ENCODE measurements at regions not wholly inside any gene's neighbourhood (a gene's known extent, or its start where the extent isn't known, plus 50 kb on each side); places are given as distances from the start of the nearest gene placed in this dataset.

DNA sequence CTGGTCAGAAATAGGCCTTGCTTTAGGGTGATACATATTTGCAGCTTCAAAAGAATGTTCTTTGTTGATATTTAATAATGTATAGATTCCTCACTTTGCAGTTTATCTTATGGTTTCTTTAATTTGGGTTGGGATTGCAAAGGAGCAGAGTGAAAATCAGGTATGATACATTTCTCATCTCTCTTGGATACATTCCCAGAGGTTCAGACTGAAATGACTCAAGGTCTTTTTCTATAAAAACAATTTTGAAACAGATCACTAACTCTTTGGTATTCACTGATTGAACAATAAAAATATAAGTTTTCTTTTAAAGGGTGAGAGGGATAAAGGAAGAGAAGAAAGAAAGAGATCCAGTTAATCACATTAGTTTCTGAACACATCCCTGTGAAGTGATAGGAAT is 606.5 kb upstream of the CAMK1G start:
- Histone ChIP-seq H3K9ac (ENCODE audit: low read length) (no peak overlapping the region), H3F3A (ENCODE audit: insufficient read depth, low read length, poor library complexity, severe bottlenecking) (no peaks in the 10 kb centered on the region), H3K27ac (ENCODE audit: low read length) (no peak overlapping the region), H3K27me3 (ENCODE audit: insufficient read depth, low read depth, low read length) (no peaks in the 10 kb centered on the region), H3K9me2 (ENCODE audit: insufficient read depth, low read length) (no peaks in the 10 kb centered on the region), H3K4me3 (ENCODE audit: low read length) (no peak overlapping the region), H3K9me3 (ENCODE audit: low read length) (no peaks in the 10 kb centered on the region), H3K79me2 (replicated peaks; ENCODE audit: insufficient read depth, low read length) (no peaks in the 10 kb centered on the region), H3K36me3 (ENCODE audit: insufficient read depth, low read length) (no peaks in the 10 kb centered on the region), H3K4me2 (ENCODE audit: low read length) (no peak overlapping the region), H2AFZ (ENCODE audit: low read depth, low read length) (no peak overlapping the region), H4K20me1 (ENCODE audit: insufficient read depth) (no peaks in the 10 kb centered on the region)
- TF ChIP-seq SMC3 (conservative IDR thresholded peaks at IDR 0.05; ENCODE audit: poor library complexity): no peak
- no peak for TF ChIP-seq RAD21 (conservative IDR thresholded peaks at IDR 0.05)
- no peak for TF ChIP-seq MXI1 (conservative IDR thresholded peaks at IDR 0.05; ENCODE audit: poor library complexity, severe bottlenecking)
- TF ChIP-seq EP300 (conservative IDR thresholded peaks at IDR 0.05; ENCODE audit: poor library complexity, severe bottlenecking): no peak
- TF ChIP-seq EZH2 (IDR thresholded peaks at IDR 0.05; ENCODE audit: borderline replicate concordance, insufficient read depth, low read length, poor library complexity, severe bottlenecking): no peak
- no peak for TF ChIP-seq POLR2AphosphoS5 (IDR thresholded peaks at IDR 0.05)
- TF ChIP-seq, protein P1, sequence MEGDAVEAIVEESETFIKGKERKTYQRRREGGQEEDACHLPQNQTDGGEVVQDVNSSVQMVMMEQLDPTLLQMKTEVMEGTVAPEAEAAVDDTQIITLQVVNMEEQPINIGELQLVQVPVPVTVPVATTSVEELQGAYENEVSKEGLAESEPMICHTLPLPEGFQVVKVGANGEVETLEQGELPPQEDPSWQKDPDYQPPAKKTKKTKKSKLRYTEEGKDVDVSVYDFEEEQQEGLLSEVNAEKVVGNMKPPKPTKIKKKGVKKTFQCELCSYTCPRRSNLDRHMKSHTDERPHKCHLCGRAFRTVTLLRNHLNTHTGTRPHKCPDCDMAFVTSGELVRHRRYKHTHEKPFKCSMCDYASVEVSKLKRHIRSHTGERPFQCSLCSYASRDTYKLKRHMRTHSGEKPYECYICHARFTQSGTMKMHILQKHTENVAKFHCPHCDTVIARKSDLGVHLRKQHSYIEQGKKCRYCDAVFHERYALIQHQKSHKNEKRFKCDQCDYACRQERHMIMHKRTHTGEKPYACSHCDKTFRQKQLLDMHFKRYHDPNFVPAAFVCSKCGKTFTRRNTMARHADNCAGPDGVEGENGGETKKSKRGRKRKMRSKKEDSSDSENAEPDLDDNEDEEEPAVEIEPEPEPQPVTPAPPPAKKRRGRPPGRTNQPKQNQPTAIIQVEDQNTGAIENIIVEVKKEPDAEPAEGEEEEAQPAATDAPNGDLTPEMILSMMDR (IDR thresholded peaks at IDR 0.05; ENCODE audit: poor library complexity, severe bottlenecking): no peak
- no peak for TF ChIP-seq REST (IDR thresholded peaks at IDR 0.05; ENCODE audit: borderline replicate concordance)

DNA sequence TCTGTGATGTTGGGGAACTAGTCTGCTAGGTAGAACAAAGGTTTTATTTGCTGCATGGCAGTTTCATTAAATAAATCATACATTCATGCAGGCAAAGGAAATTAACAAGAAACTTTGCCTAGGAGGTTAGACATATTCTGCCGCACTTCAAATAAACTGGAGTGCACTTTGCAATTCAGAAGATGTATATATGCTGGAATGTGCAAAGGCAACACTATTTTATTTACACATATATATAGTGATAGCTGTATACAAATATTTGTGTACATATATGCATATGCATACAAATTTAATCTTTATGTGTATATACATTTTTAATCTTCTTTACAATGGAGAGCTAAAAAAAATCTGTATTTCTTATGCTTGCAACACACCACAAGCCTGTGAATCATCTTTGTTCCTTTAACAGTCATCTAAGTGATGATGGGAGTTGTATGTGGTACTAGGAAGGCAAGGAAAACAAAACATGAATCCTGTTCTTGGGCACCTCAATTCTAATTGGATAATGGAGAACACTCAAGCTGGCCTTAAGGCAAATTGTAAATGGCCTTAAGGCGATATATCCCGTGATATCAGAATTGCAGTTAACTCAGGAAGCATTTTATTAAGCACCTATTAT is 605.8 kb upstream of the CAMK1G start:
- no peak overlapping the region for H3K4me2 ChIP-seq (ENCODE audit: low read length)
- H3K36me3 ChIP-seq (ENCODE audit: insufficient read depth, low read length): no peaks in the 10 kb centered on the region
- H3K9me2 ChIP-seq (ENCODE audit: insufficient read depth, low read length): no peaks in the 10 kb centered on the region
- H3K79me2 ChIP-seq (replicated peaks; ENCODE audit: insufficient read depth, low read length): no peaks in the 10 kb centered on the region
- no peaks in the 10 kb centered on the region for H3F3A ChIP-seq (ENCODE audit: insufficient read depth, low read length, poor library complexity, severe bottlenecking)
- H3K9me3 ChIP-seq (ENCODE audit: low read length): no peaks in the 10 kb centered on the region
- no peak for TF ChIP-seq POLR2AphosphoS5 (IDR thresholded peaks at IDR 0.05)
- TF ChIP-seq REST (IDR thresholded peaks at IDR 0.05; ENCODE audit: borderline replicate concordance): no peak
- TF ChIP-seq MXI1 (conservative IDR thresholded peaks at IDR 0.05; ENCODE audit: poor library complexity, severe bottlenecking): no peak
- TF ChIP-seq TAF1 (IDR thresholded peaks at IDR 0.05; ENCODE audit: low read depth): no peak
- no peak for TF ChIP-seq RAD21 (conservative IDR thresholded peaks at IDR 0.05)
- TF ChIP-seq, protein P1 (IDR thresholded peaks at IDR 0.05; ENCODE audit: poor library complexity, severe bottlenecking): no peak
- no peak for TF ChIP-seq SMC3 (conservative IDR thresholded peaks at IDR 0.05; ENCODE audit: poor library complexity)
- TF ChIP-seq EP300 (conservative IDR thresholded peaks at IDR 0.05; ENCODE audit: poor library complexity, severe bottlenecking): no peak
- no peak for TF ChIP-seq EZH2 (IDR thresholded peaks at IDR 0.05; ENCODE audit: borderline replicate concordance, insufficient read depth, low read length, poor library complexity, severe bottlenecking)
- no peak overlapping the region for H3K4me3 ChIP-seq (ENCODE audit: low read length)
- H3K27me3 ChIP-seq (ENCODE audit: insufficient read depth, low read depth, low read length): no peaks in the 10 kb centered on the region
- H4K20me1 ChIP-seq (ENCODE audit: insufficient read depth): no peaks in the 10 kb centered on the region
- no peak overlapping the region for H3K27ac ChIP-seq (ENCODE audit: low read length)
- H2AFZ ChIP-seq (ENCODE audit: low read depth, low read length): no peak overlapping the region
- no peak overlapping the region for H3K9ac ChIP-seq (ENCODE audit: low read length)
